ENCODE measurements at regions not wholly inside any gene's neighbourhood (a gene's known extent, or its start where the extent isn't known, plus 50 kb on each side); places are given as distances from the start of the nearest gene placed in this dataset.

- DNase-seq: no peak
Measured at GRCh38 chr5:167895899-167896659, 395.4 kb upstream of the WWC1 start.

GRCh38 chr5:167896814-167897213 lies 394.6 kb upstream of the WWC1 start:
- DNase-seq: no peak

- no peak for DNase-seq
Measured at GRCh38 chr5:167897371-167897770, 394.1 kb upstream of the WWC1 start.

- no peak for DNase-seq
Measured at GRCh38 chr5:167898361-167899042, 392.9 kb upstream of the WWC1 start.

GRCh38 chr5:167899490-167900070 lies 391.9 kb upstream of the WWC1 start:
- no peak for DNase-seq

- DNase-seq: no peak
Measured at GRCh38 chr5:167900340-167900935, 391.0 kb upstream of the WWC1 start.

- no peak for DNase-seq
Measured at GRCh38 chr5:167902298-167902697, 389.1 kb upstream of the WWC1 start.

- no peak for DNase-seq
Measured at GRCh38 chr5:167903243-167903642, 388.2 kb upstream of the WWC1 start.

- no peak for DNase-seq
Measured at GRCh38 chr5:167903659-167904058, 387.8 kb upstream of the WWC1 start.

- no peak for DNase-seq
Measured at GRCh38 chr5:167905919-167906853, 385.3 kb upstream of the WWC1 start.

GRCh38 chr5:167908606-167909005 lies 382.8 kb upstream of the WWC1 start:
- DNase-seq: no peak

- DNase-seq: no peak
Measured at GRCh38 chr5:167912941-167913665, 378.3 kb upstream of the WWC1 start.

GRCh38 chr5:167915237-167915636 lies 376.2 kb upstream of the WWC1 start:
- DNase-seq: no peak

- DNase-seq: no peak
Measured at GRCh38 chr5:167916261-167916691, 375.2 kb upstream of the WWC1 start.

GRCh38 chr5:167916706-167917105 lies 374.7 kb upstream of the WWC1 start:
- DNase-seq: no peak

GRCh38 chr5:167918184-167918812 lies 373.1 kb upstream of the WWC1 start:
- DNase-seq: no peak

GRCh38 chr5:167918813-167919483 lies 372.5 kb upstream of the WWC1 start:
- DNase-seq: no peak

GRCh38 chr5:167920589-167920988 lies 370.9 kb upstream of the WWC1 start:
- no peak for DNase-seq

- no peak for DNase-seq
Measured at GRCh38 chr5:167921796-167922195, 369.6 kb upstream of the WWC1 start.

GRCh38 chr5:167923396-167923795 lies 368.0 kb upstream of the WWC1 start:
- DNase-seq: no peak

- no peak for DNase-seq
Measured at GRCh38 chr5:167929841-167930240, 361.6 kb upstream of the WWC1 start.
